GM19035 (cell line): ENCODE measurements at regions not wholly inside any gene's neighbourhood (a gene's known extent, or its start where the extent isn't known, plus 50 kb on each side); places are given as distances from the start of the nearest gene placed in this dataset.

Experiments used
- ATAC-seq: cut with Tn5 transposase; IDR thresholded peaks from one replicate; pipeline ENCODE4 v1.9.1; 2021; ENCODE audit not compliant: unreplicated experiment

DNA sequence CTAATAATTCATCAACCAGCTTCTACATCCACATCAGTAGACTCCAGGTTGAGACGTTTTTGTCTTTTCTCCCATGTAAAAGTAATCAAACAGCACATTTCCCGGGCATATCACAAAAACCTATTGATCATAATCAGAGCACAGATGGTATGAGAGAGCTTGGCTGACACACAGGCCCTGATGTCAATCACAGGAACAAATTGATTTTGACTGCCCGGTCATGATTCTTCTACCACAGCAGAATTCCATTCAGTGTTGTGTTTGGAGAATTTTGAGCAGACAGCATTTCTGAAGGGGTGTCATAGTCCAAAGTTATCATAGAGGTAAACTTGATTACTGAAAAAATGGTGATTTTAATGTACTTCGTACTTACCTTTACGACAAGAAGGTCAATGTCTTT lies 351.1 kb downstream of the ZSWIM6 start:
- ATAC-seq: no peak

DNA sequence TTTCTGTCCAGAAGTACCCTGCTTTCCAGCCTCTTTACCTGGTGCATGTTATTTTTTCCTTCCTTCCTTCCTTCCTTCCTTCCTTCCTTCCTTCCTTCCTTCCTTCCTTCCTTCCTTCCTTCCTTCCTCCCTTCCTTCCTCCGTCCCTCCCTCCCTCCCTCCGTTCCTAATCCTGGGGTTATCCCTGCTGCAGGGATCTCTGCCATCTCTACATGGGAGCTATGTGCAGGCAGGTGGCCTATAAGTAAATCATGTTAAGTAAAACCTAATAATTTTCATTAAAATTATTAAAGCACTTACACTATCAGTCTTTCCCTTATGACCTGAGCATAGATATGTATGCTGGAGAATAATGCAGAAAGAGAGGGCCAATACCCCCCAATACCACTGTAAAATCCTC lies 351.9 kb downstream of the ZSWIM6 start:
- ATAC-seq: no peak

DNA sequence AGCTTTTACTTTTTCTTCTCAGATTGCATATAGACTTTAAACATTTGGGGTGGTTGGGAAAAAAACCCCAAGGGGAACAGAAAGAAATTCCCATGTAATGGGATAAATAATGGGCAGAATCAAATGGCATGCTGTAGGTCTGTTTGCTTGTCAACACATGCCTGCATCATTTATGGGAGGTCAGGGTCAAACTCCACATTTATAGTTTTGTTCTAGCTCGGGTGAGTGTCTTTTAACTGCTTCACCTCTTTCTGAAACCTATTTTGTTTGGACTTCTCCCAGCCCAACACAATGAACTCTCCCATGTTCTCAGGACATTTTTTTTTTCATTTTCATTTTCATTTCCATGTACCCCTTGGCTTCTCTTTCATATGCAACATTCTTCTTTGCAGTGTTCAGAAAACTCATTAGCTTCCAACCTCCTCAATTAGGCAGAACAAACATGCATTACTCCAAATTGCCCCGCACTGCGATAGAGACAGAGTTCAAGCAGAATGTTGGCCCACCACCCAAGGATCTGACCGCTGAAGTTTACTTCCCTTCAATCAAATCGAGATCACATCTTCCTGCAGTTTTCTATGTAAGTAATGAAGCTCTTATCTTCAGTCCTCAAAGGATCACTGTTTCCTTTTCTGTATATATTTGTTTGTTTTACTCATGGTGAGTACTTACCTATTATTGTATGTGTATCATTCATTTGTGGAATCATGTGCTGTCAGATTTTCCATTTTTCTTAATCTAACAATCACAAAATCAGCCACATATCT lies 354.6 kb downstream of the ZSWIM6 start:
- no peak for ATAC-seq

DNA sequence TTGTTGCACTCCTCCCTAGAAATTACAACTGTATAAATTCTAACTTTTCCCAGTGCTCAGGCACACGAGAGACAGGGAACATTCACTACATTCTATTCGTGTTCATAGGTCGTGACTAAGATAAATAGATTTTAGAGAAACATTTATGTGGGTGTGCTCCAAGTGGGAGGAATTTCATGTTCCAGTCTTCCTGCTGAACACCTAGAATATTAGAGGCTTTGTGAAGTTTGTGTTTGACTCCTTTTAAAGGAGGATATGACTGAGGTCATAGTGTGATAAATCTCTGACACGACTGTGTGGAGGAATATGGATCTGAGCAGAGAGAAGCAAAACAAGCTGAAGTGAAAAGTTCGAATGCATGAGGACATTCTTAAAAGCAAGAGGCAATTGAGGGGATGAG lies 355.3 kb downstream of the ZSWIM6 start:
- no peak for ATAC-seq

DNA sequence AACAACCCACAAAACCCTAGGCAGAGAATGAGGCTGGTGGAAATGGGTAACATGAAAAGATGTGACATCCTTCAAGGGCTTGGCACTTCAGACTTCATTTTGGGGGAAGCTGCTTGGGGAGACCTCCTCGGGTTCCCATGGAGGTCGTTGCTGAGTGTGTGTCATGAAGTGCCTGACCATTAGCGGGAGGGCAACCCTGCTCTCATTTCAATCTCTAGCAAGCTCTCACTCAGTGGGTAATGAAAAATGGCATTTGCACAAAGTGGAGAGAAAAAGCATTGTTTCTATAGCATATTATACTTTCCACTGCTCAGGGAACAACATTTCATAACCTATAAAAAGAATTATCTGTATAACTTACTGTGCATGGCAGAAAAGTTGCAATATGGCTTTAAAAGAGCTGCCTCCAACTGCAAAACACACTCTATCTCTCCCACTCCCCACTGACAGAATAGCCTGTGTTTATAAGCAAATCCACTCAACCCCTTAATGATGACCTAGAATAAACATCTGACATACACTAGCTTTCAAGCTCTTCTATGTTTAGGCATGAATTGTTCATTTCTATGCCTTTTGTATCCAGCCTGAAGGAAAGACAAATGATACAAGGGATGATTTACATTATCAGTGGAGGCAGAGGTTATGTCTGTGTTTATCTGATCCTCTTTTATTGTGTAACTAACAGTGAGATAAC lies 357.2 kb downstream of the ZSWIM6 start:
- ATAC-seq: no peak

DNA sequence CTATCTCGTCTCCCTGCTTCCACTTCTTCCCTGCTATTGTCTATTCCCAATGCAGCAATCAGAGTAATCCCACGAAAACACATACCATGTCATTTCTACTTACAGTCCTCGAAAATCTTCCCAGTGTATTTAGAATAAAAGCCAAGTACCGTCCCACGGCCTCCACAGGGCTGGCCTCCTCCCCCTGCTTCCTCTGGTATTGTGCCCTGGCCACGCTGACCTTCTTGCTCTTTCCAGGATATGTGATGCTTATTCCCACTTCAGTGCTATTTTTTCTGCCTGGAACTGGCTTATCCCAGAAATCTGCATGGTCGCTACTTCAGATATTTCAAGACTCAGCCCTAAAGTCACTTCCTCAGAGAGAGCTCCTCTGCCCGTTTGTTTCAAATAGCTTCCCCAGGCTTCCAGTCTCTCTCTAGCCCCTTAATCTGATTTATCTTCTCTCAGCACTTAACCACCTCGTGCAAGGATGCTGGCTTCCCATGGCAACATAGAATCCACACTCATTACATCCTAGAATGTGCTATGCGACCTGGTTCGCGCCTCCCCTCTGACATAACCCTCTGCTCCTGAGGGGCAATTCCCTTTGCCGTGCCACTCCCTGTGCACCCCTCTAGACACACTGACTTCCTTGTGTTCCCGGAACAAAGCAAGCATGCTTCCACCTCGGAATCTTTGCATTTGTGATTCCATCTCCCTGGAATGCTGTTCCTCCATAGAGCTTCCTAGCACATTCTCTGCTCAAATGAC lies 365.9 kb downstream of the ZSWIM6 start:
- ATAC-seq: no peak

DNA sequence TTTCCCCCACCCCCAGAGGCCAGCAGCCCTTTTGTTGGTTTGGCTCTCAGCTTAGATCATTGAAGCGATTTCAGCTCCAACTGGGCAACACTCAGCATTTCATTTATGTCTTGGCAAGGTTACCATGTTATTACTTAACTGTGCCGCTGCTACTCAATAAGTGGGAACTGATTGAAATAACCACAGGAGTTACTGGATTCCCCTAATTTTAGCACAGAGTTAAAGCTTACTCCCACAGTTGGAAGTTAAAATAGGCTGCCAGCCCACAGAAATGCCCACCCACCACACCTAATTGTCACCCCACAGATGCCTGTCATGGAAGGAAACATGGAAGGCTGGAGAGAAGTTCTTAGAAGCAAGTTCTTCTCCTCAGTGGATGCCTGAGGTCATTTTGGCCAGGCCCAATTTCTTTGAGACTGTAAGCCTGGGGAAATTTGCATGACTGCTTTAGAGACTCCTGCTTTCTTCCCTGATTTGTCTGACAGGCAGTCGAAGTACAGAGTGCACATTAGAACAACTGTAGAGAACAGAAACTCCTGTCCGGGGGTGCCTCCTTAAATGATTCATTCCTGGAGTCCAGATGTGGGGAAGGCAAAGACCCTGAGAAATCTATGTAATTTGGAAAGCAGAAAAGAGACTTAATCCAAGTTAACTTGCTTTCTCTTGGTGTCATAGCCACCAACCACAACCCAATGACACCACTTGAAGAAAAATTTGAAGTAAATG lies 370.0 kb downstream of the ZSWIM6 start:
- ATAC-seq: peak; percentile 66

DNA sequence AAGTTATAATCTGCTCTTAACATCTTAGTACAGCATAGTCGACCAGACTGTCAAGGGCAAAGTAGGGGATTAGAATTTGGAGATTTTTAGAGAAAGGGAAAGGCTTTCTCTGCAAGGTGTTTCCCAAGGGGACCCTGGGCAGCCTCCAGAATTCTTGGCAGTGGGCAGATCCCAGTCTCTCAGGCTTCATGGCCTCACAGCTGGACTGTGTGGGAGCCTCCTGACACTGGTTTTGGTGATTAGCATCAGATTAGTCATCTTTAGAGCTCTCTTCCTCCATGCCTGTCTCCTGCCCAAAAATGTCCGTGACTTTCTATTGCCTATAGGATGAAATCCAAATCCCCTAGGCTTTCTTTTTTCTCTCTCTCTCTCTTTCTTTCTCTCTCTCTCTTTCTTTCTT lies 370.7 kb downstream of the ZSWIM6 start:
- ATAC-seq: peak; percentile 7

DNA sequence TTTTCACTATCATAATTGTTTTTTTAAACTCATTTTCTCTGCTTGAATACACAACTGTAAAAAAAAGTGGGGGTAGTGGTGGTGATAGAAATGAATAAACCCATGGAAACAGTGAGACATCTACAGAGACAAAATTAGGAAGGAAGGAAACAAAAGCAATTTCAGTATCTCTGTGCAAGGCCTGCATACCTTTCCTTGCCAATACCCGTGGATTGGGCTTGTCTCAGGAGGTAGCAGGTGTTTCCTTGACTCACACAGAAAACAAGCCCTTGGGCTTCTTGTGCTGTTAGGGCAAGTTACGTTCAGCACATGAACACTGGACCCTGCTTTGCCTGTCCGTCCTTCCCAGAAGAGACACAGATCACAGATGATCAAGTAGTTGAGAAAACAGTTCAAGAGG lies 372.2 kb downstream of the ZSWIM6 start:
- ATAC-seq: no peak

DNA sequence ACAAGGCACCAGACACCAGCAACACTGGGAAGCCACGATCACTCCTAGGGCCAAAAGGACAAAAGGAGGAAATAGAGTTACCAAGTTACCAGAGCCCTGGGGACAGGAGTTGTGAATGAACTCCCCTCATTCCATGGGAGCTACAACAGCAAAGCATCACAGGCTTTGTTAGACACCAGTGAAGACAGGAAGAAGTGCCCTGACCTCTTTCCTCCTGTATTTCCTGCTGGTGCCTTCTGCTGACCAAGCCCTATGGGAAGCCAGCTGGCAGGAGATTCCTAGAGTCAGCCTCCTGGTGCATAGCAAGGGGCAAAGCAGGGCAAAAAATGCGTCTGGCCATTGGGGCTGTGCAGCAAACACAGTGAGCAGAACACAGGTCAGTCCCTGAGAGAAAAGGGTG lies 374.7 kb downstream of the ZSWIM6 start:
- ATAC-seq: no peak

DNA sequence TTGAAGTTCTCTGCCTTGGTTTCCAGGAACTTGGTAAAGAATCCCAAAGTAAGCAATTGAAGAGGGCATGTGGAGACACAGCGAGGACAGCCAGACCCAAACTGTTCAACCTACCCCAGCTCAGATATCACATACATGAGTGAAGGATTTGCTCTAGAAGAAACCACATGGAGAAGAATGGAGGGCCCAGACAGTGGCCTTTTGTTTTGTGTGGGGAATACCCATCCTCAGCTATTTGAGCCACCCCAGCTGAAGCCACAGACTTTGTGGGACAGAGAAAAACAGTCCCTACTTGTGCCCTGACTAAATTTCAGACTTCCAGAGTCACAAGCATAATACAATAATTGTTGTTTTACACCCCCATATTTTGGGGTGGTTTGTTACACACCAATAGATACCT lies 387.1 kb downstream of the ZSWIM6 start:
- ATAC-seq: no peak

DNA sequence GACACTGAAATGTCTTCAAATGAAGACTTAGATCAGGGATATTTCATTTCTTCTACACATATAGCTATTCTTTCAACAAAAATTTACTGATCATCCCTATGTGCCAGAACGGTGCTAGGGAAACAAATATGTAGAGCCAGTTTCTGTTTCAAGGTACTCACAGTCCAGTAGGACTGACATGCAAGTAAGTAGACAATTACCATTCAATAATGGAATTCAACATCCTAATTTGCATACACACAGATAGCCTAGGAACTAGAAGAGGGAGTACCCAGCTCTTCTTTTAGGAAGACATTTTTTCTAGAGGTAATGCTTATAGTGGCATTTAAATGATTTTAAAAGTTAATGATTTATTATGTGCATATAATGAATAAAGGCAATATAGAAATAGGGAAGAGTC lies 388.8 kb downstream of the ZSWIM6 start:
- no peak for ATAC-seq

DNA sequence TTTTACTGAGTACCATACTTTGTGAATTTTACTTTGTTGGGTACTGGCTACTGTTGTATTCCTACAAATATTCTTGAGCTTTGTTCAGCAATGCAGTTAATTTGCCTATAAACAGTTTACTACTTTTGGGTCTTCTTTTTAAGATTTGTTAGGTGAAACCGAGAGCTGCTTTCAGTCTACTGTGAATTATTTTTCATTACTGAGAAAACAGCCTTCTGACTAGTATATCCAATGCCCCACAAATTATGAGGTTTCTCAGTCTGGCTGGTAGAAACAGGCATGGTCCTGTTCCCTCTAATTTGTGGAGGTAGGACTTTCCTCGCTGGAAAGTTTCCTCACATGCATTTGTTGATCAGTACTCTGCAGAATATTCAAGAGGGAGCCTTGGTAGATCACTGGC lies 392.0 kb downstream of the ZSWIM6 start:
- ATAC-seq: no peak

DNA sequence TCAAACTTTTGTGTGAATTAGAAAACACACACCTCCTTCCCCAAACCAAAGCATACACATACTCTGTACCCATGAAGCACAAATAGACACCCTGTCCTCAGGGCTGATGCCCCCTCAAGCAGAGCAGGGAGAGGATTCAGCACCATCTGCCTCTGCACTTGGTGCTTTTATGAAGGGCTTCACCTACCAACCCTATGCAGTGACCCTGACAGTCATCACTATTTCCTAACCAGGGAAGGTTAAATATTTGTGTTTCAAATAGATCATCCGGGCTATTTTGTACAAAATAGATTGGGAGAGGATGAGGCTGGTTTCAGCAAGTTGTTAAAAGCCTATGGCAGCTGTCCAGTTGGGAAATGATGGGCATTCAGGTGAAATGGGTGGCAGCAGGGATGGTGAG lies 396.2 kb downstream of the ZSWIM6 start:
- no peak for ATAC-seq

DNA sequence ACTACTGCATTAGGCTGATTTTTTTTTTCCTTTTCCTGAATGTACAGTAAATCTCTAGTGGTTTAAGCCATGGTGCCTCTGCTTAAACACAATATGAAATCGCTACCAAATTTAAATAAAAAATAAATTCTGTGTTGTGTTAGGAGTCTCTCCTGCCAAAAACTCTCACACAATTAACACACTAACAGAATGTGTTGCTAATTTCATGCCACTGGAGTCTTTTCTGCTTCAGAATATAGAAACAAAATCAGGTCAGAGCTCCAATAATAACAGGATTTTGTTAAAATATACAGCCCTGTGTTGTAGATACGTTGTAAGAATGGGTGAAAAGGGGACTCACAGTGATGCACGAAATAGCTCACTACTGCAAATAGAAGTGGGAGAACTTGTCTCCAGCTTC lies 398.8 kb downstream of the ZSWIM6 start:
- no peak for ATAC-seq

DNA sequence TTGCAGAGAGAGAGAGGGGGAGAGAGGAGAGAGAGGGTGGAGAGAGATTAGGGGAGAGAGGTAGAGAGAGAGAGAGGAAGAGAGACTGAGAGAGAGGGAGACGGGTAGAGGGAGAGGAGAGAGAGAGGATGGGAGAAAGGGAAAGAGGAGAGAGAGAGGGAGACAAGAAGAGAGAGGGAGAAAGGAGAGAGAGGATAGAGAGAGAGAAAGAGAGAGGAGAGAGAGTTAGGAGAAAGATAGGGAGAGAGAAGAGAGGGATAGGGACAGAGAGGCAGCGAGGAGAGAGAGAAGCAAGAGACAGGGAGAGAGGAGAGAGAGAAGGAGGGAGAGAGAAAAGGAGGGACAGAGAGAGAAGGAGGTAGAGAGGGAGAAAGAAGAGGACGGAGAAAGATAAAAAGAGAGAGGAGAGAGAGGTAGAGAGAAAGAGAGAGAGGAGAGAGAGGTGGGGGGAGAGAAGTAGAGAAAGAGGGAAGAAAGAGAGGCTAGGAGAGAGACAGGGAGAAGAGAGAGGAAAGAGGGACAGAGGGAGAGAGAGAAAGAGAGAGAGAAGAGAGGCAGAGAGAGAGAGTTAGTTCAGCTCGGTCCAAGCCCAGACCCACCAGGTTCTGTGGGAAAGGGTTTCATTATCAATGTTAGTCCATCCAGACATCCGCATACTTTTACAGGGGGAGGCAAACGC lies 399.3 kb downstream of the ZSWIM6 start:
- no peak for ATAC-seq

DNA sequence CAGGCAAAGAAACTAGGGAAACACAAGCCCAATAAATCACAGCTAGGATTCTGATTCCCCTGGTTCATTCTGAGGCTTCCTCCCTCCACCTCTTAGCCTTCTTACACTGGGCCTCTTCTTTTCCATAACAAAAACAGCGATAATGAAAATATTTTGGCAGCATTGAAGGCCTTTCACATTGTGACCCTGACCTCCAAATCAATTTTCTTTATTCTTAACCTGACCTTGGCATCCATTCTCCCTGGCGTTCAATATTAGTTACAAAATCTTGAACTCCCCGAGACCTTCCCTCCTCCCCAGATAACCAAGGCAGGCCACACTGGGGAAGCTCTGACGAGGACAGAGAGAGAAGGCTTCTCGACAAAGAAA lies 399.9 kb downstream of the ZSWIM6 start:
- ATAC-seq: no peak

DNA sequence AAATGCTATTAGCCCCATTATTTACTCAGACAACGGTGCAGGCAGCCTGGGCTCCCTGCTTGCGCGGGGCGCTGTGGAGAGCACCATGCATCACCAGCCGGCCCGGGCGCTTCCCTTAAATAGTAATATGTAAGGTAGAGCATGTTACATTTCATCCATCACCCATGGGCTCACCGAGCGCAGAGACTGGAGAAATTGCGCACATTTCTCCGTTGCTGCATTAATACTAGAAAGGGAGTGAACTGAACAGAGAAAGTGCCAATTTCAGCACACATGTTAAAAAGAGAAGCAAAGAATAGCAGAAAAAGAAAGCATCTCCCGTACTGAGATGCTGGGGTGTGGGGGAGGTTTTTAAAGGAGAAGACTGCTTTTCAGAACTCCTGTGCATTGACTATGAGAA lies 400.3 kb downstream of the ZSWIM6 start:
- ATAC-seq: no peak

DNA sequence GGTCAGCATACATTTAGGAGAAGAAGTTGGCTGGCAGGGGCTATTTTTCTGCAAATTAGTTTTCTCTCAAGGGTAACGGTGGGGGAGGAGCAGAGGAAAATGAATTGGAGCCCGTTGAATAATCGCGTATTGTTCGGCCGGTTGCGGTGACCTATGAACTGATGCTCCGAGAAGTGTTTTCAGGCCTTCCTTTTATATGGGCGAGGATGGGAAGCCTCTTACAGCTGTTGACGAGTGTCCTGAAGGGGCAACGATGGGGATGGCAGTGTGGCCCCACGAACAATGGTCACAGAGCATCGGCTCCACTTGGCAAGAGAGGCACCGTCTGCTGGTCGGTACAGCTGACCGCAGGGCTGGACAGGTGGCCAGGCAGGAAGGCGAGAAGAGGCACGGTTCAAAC lies 400.7 kb downstream of the ZSWIM6 start:
- no peak for ATAC-seq

DNA sequence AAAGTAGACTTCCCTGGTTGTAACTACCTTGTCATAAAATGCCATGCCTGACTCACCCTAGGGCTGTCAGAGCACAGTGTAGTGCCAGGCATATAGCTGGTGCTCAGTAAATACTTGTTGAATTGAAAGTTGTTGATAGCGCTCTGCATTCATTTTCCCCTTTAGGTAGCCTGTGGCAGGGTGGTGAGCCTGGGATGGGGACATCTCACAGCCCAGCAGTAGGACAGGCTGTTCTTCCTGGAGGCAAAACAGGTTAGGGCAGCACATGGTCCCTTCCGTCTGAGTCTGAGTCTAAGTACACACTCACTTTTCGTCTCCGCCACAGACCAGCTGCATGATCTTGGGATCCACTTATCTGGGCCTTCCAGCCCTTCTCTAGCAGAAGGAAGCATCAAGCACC lies 401.9 kb downstream of the ZSWIM6 start:
- ATAC-seq: no peak

DNA sequence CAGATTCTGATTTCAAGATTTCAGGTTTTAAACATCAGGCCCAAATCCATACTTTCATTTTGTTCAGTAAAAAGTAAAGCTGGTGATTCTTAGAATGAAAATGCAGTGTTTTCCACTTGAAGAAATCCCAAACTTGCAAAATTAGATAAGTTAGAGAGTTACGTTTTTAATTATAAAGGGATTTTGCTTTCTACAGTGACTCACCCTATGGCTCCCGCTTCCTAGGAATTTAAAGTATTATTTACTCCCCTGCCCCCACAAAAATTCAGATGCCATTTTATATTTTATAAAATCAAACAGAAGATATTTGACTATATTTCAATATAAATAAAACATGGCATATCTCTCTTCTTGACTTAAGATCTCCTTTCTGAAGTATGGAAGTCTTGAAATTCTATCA lies 402.9 kb downstream of the ZSWIM6 start:
- ATAC-seq: no peak
